Gastrocnemius medialis (tissue), 4 donors: ENCODE measurements at regions not wholly inside any gene's neighbourhood (a gene's known extent, or its start where the extent isn't known, plus 50 kb on each side); places are given as distances from the start of the nearest gene placed in this dataset.

Experiments used
- POLR2A ChIP-seq, 2 donors: fragments of 450-650 bp; IDR thresholded peaks; one replicate each; pipeline ENCODE4 v1.6.1; 2017; ENCODE audit warnings: antibody characterized with exemption in 2 of 2, mild to moderate bottlenecking in 2 of 2, moderate library complexity in 2 of 2
- TF ChIP-seq, protein P1 (sequence below), 5 experiments: fragments of 450-650 bp in 3 of 5; fragments of 200-600 bp in 2 of 5; sonication (generic) in 2 of 5; IDR thresholded peaks in 4 of 5; conservative IDR thresholded peaks in 1 of 5; 1 replicate in 4 of 5; 2 replicates in 1 of 5; pipeline ENCODE4 v1.5.1; 2016 to 2019; ENCODE audit warnings: antibody characterized with exemption in 5 of 5, mild to moderate bottlenecking in 3 of 5, moderate library complexity in 3 of 5

DNA sequence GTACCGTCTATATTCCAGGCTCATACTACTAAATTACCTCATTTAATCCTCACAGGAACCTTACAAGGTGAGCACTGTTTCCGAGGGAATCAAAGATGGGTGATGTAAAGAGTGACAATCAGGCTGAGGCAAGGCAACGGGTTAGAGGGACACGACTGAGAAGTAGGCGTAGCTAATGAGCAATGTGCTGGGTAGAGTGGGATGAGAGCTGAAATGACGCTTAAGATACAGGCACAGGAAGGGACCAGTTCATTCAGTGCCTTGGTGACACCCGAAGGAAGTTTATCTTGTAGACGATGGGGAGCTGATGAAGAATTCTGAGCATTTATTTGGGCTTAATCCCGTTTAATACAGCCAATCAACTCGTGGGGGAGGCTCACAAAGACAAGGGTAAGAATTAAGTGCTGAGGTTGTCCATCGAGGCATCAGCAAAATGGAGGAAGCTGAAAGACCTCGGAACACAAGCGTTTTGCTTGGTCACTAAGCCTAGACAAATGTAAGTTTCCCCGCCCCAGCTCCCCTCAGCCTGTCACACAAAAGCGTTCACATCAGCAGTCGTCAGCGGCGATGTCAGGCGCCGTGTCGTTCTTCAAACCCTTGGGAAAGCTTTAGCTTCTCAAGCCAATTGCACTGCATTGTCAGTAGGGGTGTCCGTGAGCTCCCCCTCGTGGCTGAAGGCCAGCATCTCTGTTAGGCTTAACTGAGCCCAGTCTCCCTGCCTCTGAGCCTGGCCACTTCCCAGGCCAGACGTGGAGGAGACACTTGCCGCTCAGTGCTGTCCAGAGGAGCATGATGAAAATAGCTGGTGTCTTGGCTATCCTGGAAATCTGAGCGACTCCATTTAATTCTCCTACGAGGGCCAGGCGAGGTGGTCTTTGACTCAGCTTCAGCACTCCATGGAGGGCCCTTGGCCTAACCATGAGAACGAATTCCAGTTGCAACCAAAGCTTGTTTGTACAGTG lies 288.5 kb upstream of the G2E3 start:
- no peak for TF ChIP-seq POLR2A (IDR thresholded peaks at IDR 0.05)
- TF ChIP-seq, protein P1, sequence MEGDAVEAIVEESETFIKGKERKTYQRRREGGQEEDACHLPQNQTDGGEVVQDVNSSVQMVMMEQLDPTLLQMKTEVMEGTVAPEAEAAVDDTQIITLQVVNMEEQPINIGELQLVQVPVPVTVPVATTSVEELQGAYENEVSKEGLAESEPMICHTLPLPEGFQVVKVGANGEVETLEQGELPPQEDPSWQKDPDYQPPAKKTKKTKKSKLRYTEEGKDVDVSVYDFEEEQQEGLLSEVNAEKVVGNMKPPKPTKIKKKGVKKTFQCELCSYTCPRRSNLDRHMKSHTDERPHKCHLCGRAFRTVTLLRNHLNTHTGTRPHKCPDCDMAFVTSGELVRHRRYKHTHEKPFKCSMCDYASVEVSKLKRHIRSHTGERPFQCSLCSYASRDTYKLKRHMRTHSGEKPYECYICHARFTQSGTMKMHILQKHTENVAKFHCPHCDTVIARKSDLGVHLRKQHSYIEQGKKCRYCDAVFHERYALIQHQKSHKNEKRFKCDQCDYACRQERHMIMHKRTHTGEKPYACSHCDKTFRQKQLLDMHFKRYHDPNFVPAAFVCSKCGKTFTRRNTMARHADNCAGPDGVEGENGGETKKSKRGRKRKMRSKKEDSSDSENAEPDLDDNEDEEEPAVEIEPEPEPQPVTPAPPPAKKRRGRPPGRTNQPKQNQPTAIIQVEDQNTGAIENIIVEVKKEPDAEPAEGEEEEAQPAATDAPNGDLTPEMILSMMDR (IDR thresholded peaks at IDR 0.05 in 4 of 5, conservative IDR thresholded peaks at IDR 0.05 in 1 of 5), result peak; percentile 31 to 74 (median 60)
